HG02870 (cell line): ENCODE measurements at regions not wholly inside any gene's neighbourhood (a gene's known extent, or its start where the extent isn't known, plus 50 kb on each side); places are given as distances from the start of the nearest gene placed in this dataset.
"Not testable (repeated sequence)": the region's sequence is repeated elsewhere in the genome, so short reads cannot be mapped to it uniquely, and the experiment has no call there.

ENCODE experiments used
- ATAC-seq: cut with Tn5 transposase; IDR thresholded peaks from one replicate; pipeline ENCODE4 v1.9.1; 2021; ENCODE audit warnings: mild to moderate bottlenecking, moderate library complexity; ENCODE audit not compliant: unreplicated experiment

DNA sequence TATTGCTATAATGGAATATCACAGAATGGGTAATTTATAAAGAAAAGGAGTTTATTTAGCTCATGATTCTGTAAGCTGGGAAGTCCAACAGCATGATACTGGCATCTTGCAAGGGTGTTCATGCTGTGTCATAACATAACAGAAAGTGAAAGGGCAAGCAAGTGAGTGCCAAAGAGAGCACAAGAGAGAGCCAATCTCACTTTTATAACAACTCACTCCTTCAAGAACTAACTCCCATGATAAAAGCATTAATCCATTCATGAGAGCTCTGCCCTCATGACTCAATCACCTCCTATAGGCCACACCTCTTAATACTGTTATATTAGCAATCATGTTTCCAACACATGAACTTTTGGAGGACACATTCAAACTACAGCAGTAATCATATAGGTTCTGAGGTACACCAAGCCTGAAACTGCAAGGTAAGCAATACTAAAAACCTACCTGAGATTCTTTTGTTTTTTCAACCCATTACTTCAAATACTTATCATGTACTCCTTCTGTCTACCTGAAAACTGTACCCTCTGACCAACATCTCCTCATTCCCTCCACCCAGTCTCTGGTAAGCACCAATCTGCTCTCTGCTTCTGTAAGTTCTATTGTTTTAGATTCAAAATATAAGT is 219.7 kb downstream of the MTERF1 start:
- ATAC-seq: no peak

- no peak for ATAC-seq
These were observed 218.8 kb downstream of the MTERF1 start for GRCh38 chr7:91661727-91662126.

- ATAC-seq: no peak
These were observed 212.3 kb downstream of the MTERF1 start for GRCh38 chr7:91668217-91668616.

DNA sequence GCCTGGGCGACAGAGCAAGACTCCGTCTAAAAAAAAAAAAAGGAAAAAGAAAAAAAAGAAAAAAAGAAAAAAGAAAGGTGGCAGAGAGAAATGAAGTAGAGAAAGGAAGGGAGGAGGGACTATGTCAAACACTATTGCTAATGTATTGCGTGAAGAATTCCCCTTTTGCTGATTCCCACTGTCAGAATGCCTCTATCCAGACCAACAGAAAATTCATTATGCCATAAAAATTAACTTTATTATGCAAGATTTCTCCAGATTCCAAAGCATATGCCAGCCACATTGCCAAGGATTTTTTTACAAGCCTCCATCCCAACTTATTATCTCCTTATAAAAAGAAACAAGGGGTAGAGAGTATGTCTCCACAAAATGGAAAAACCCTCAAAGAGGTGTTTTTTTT is 209.3 kb downstream of the MTERF1 start:
- ATAC-seq: no peak

DNA sequence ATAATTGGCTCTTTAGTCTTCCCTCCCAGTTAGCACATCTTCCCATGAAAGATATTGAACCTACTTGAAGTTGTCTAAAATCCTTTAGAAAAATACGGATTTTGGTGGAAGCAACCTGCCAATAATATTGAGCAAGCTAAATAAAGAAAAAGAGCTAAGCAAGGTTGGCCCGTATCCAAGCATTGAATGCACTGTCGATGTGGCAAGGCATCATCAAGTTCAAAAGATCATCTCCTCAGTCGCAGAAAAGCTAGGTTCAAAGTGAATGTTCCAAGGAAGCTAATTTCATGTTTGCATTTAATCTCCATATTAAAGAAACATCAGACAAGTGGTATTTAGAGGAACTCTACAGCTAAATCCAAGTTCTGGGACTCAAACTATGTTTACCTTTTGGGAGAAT is 206.0 kb downstream of the MTERF1 start:
- no peak for ATAC-seq

DNA sequence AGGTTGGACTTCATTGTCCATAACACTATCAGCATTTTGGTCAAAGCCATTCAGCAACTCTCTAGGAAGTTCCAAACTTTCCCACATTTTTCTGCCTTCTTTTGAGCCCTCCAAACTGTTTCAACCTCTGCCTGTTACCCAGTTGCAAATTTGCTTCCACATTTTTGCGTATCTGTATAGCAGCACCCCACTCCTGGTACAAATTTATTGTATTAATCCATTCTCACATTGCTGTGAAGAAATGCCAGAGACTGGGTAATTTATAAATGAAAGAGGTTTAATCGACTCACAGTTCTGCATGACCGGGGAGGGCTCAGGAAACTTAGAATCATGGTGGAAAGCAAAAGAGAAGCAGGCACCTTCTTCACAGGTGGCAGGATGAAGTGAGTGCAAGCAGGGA is 198.8 kb downstream of the MTERF1 start:
- ATAC-seq: no peak

GRCh38 chr7:91683823-91684222 is 196.7 kb downstream of the MTERF1 start:
- ATAC-seq: no peak

DNA sequence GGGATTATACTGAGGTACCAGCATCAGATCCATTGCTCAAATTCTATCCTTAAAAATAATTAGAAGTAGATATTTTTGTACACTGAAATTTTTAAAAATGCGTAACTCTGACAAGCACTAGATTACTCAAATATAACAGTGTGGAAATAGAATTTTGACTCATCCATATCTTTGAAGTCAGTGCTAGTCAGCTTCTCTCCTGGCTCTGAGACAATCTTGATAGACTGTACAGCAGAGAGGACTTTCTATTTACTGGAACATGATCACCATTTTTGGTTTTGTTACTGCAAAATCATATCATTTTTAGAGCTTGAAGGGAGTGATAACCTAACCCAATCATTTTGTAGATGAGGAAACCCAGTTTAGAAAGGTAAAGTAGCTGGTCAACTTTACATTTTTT is 195.0 kb downstream of the MTERF1 start:
- no peak for ATAC-seq

GRCh38 chr7:91690541-91691070 is 189.9 kb downstream of the MTERF1 start:
- no peak for ATAC-seq

GRCh38 chr7:91691865-91692264 is 188.6 kb downstream of the MTERF1 start:
- ATAC-seq: no peak

- no peak for ATAC-seq
These were observed 187.7 kb downstream of the MTERF1 start for GRCh38 chr7:91692800-91693199.

- ATAC-seq: no peak
These were observed 186.1 kb downstream of the MTERF1 start for GRCh38 chr7:91694351-91694841.

GRCh38 chr7:91710881-91711280 is 169.6 kb downstream of the MTERF1 start:
- ATAC-seq: no peak

- no peak for ATAC-seq
These were observed 166.8 kb downstream of the MTERF1 start for GRCh38 chr7:91713669-91714068.

- ATAC-seq: no peak
These were observed 162.6 kb downstream of the MTERF1 start for GRCh38 chr7:91717681-91718470.

GRCh38 chr7:91719008-91719407 is 161.5 kb downstream of the MTERF1 start:
- no peak for ATAC-seq

DNA sequence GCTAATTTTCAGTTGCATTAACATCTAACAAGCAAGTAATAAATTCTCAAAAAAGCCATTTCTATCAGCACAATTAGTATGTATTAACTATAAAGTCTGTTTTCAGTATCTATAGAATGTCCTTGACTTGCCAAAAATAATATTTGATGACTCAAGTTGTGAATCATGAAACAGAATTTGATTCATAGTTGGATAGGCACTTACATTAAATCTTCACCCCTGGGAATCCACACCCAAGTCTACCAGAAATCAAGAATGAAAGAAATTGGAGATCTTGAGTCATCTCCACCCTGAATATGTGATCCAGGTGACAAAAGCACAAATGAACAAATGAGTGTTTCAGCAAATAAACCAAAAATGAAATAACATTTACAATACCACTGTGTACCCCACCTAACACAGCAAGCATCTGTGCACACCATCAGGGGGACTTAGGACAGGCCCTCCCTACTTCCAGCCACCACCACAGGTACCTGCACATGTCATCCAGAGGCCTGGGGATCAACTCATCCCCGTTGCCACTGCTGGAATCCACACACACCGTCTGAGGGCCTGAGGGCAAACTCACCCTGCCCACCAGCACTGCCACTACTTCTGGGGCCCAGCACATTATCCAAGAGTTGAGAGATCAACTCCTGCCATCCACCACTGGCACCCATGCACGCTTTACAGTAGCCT is 160.1 kb downstream of the MTERF1 start:
- ATAC-seq: no peak

DNA sequence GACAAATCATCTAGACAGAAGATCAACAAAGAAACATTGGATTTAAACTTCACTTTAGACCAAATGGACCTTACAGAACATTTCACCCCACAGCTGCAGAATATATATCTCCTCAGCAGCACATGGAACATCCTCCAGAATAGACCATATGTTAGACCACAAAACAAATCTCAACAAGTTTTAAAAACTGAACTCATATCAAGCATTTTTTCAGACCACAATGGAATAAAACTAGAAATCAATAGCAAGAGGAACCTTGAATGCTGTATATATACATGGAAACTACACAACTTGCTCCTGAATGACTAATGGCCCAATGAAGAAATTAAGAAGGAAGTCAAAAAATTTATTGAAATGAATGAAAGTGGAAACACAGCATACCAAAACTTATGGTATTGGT is 157.7 kb downstream of the MTERF1 start:
- no peak for ATAC-seq

DNA sequence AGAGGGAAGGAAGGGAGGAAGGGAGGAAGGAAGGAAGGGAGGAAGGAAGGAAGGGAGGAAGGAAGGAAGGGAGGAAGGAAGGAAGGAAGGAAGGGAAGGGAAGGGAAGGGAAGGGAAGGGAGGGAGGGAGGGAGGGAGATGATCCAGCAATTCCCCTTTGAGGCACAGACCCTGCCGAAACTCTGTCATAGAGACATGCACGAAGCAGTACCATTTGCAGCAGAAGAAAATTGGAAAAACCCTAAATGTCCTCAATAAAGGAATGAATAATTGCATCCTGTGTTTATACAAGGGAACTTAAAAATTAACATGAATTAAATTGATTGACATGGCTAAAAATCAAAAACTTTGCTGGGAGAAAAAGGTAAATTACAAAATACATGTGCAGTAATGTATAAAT is 151.5 kb downstream of the MTERF1 start:
- not testable (repeated sequence) for ATAC-seq

GRCh38 chr7:91731976-91732375 is 148.5 kb downstream of the MTERF1 start:
- no peak for ATAC-seq

GRCh38 chr7:91749418-91749817 is 131.1 kb downstream of the MTERF1 start:
- no peak for ATAC-seq

DNA sequence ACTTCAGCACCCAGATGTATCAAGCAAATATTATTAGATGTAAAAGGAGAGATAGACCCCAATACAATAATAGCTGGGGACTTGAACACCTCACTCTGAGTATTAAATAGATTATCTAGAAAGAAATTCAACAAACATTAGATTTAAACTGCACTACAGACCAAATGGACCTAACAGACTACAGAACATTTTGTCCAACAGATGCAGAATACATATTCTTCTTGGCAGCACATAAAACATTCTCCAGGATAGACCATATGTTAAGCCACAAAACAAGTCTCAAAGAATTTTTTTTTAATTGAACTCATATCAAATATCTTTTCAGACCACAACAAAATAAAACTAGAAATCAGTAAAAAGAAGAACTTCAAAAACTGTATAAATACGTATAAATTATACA is 130.4 kb downstream of the MTERF1 start:
- no peak for ATAC-seq
